HG03097 (cell line): ENCODE measurements at regions not wholly inside any gene's neighbourhood (a gene's known extent, or its start where the extent isn't known, plus 50 kb on each side); places are given as distances from the start of the nearest gene placed in this dataset.
A peak's percentile ranks its signal among the peaks of the same experiment; 100 is the strongest.

Experiments used
- ATAC-seq: cut with Tn5 transposase; IDR thresholded peaks from one replicate; pipeline ENCODE4 v1.9.1; 2021; ENCODE audit not compliant: unreplicated experiment, low FRiP score

DNA sequence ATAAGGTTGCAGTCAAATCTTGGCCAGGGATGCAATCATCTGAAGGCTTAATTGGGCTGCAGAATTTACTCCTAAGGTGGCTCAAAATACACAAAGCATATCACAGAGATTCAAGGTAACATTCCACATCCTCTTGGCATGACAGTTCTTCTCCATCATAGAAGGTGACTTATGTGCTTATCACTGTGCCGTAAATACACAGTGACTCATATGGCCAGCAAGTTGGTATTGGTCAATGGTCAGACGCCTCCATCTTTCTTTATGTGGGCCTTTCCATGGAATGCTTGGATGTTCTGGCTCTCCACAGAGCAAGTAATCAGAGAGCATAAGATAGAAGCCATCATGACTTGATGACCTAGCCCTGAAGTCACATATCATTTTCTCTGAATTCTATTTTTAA lies 168.8 kb upstream of the ST8SIA2 start:
- ATAC-seq = no peak

DNA sequence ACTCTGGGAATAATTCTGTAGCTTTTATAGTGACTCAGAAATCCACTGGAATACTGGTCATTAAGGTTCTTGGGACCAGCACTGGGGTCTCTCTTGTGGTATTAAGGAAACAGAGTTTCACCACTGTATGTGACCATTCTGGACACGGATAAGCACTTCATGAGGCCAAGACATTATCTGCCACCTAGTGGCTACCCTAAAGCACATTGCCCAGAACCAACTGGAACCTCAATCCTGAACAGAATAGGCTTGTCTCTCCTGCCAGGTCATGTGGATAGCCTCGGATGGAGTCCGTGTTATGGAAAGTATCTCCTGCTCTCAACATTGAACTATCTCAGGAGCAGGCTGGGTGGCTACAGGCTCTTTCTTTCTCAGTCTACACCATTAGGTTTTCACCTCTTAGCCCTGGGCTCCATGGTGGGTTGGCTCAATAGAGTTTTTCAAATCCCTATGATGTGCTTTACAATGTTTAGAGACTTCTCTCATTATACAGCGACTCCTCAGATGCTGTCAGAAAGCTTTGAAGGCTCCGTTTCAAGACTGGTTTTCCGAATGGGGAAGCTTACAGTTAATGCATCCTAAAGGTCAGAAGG lies 167.6 kb upstream of the ST8SIA2 start:
- no peak for ATAC-seq

- no peak for ATAC-seq
Observed at GRCh38 chr15:92228830-92229229, 164.9 kb upstream of the ST8SIA2 start.

DNA sequence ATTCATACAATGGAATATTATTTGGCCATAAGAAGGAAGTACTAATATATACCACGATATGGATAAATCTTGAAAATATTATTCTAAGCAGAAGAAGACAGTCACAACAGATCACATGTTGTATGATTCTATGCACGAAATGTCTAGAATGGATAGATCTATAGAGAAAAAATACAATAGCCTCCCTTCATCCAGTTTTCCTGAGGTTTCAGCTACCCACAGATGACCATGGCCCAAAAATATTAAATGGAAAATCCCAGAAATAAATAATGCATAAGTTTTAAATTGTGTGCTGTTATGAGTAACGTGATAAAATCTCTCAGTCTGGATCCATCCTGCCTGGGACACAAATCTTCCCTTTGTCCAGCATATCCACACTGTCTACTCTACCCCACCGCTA lies 162.2 kb upstream of the ST8SIA2 start:
- ATAC-seq = no peak

GRCh38 chr15:92232317-92232716 lies 161.4 kb upstream of the ST8SIA2 start:
- ATAC-seq = no peak

GRCh38 chr15:92232876-92233275 lies 160.8 kb upstream of the ST8SIA2 start:
- no peak for ATAC-seq

DNA sequence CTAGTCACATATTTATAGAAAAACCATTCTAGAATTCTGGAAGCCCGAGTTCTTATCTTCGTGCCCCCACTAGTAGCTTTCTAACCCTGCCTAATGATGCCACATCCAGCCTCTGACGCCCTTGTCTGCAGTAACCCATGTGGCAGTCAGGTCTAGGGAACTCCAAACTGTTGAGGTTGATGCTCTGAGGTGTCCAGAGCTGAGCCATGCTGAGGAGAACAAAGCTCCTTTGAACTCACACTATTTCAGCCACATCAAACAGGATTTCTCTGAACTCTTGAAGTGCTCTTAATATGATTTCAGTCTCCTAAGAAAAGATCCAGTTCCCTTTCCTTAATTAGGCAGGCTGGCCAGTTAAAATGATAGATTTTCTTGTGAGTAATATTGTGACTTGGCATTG lies 150.5 kb upstream of the ST8SIA2 start:
- ATAC-seq = no peak

GRCh38 chr15:92244703-92245102 lies 149.0 kb upstream of the ST8SIA2 start:
- ATAC-seq = no peak

DNA sequence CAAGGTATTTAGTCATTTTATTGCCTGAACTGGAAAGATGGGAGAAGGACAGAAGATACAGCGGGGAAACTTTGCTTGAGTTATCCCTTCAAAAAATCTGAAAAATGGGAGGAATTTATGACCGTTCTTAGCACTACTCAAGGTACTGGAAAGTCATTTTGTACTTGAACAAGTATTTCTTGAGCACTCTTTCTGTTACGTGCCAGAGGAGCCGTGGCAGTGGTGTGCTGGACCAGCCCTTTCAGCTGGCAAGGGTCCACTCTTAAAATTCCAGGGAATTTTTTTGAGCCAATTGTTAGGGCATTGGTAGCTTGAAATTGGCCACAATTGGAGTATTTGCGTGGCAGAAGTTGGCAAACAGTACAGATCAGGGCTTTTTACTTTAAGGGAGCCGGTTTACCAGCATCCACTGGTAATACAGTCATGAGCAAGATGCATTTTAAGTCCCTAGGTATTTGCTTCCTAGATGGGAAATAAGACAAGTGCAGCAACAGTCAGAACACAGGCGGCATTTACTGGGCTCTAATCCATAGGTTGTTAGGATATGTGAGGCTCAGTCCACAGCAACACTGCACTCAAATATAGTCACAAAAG lies 145.9 kb upstream of the ST8SIA2 start:
- no peak for ATAC-seq

DNA sequence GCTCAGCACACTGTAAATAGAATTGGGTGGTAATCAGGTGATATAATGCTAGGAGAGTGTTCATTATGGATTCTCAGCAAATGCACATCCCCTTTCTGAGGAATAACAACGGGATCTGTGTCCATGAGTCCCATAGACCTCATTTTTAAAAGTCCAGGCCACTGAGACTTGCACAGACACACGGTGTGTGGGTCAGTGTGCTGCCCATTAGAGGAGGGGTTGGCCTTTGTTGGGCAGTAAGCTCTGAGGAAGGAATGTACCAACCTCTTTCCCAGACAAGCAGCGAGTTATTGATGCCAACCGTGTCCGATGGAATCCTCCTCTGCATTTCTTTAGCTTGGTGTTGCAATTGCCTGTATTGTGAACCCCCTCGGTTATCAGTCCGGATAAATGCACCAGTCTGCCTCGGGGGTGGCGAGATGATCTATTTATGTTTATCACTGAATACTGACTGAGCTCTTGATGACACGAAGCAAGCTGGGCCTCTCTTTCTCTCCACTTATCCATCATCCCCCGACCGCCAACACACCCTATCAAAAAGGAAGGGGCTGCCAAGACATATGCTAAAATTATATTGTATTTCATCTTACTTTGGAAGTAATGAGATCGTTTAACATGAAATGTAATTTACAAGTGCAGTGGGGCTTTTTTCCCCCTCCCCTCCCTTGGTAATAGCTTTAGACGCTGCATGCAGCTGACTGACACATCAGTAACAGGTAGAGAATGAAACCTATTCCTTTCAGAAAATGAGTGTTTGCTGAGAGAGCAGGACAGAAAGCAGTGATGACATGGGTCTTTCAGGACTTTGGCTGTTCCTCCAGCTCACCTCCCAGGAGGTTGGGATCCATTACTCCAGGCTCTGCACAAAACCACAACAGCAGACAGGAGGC lies 126.6 kb upstream of the ST8SIA2 start:
- no peak for ATAC-seq

- no peak for ATAC-seq
Observed at GRCh38 chr15:92268900-92269299, 124.8 kb upstream of the ST8SIA2 start.

- no peak for ATAC-seq
Observed at GRCh38 chr15:92271179-92271578, 122.5 kb upstream of the ST8SIA2 start.

DNA sequence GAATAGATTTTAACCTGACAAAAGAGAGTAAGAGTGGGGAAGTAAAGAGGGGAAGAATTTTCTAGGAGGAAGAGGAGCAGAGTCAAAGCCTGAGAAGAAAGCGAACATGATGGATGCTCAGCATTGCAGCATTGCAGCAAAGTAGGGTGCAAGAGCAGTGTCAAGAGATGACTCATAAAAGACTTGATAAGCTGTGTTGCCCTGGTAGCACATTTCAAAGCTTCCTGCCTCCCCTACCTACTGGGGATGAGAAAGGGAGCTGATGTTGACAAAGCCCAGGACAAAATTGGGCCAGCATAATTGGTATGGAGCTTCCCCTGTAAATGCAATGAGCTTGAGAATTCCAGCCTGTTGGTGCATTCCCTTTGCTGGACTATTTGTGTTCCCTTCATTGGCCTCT lies 121.6 kb upstream of the ST8SIA2 start:
- no peak for ATAC-seq

DNA sequence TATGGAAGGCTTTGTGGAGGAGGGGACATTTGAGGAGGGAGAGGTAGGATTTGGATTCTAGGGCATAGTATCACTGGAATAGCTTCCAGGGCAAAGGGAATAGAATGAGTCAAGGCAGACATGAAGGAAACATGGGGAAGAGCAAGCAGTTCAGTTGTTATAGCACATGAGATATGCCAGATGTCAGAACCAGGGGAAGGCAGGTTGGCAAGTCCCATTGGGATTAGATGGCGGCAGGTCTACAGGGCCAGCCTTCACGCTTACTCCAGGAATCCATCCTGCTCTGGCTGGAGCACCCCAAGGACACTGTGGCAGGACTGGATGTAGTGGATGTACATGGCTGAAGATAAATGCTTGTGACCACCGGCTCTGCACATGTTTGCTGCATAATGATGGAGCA lies 120.4 kb upstream of the ST8SIA2 start:
- ATAC-seq = no peak

- ATAC-seq = no peak
Observed at GRCh38 chr15:92273723-92274122, 120.0 kb upstream of the ST8SIA2 start.

DNA sequence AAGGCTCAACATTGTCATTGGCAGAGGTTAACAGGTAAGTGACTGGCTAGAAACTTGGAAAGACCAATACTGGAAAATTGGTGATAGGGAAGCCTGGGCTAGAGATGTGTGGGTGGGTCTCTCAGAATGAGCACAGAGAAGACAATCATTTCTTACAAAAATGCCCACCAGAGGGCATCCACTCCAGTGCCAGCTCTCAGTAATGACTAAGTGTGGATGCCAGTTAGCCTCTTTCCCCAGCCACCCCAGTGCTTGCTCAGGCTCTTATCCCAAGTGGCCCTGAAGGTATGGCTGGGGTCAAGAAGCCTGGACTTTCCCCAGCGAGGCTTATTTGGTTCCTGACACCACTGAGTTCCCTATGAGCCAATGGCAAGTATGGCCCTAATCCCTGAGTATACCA lies 115.9 kb upstream of the ST8SIA2 start:
- no peak for ATAC-seq

DNA sequence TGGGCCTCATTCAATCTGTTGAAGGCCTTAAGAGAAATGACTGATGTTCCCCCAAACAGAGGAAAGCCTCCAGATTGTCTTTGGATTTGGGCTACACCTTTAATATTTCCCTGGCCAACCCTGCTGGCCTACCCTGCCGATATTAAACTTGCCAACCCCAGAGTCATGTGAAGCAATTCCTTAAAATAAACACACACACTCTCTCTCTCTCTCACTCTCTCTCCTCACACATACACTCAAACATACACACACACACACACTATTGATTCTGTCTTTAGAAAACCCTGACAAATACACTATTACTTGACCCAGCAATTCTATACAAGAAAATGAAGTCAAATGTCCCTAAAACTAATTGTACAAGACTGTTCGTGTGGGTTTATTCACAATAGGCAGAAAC lies 109.9 kb upstream of the ST8SIA2 start:
- ATAC-seq = no peak

GRCh38 chr15:92288755-92289154 lies 104.9 kb upstream of the ST8SIA2 start:
- ATAC-seq = peak; percentile 96

GRCh38 chr15:92289733-92290132 lies 103.9 kb upstream of the ST8SIA2 start:
- no peak for ATAC-seq

DNA sequence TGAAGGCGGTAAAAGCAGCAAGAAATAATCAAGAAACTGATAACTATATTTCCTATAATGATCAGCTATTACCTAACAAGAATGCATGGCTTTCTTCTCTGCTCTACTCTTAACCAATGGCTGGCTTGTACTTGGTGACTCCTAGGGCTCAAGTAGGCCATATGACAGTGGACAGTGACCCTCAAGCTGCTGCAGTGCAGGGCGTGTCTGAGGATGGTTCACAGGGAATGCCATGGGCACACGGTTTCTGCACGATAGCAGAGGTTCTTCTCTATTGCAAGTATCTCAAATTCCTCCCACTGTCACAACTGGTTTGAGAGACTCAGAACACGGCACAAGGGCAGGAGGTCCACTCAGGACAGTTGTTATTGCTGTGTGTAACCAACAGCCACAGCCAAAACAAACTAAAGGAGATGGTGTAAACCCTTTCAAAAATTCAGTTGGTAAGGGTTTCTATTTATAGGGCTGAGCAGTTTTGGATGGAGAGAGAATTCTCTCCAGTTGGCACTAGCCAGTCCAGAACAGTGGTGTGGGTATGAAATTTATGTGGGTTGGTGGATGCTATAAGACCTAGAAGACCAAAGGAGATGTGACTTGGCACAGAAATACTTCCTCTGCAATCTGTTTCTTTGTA lies 103.2 kb upstream of the ST8SIA2 start:
- ATAC-seq = no peak

- no peak for ATAC-seq
Observed at GRCh38 chr15:92291900-92292299, 101.8 kb upstream of the ST8SIA2 start.
